Neural crest cell (in vitro differentiated cells): ENCODE measurements at regions not wholly inside any gene's neighbourhood (a gene's known extent, or its start where the extent isn't known, plus 50 kb on each side); places are given as distances from the start of the nearest gene placed in this dataset.
"Not testable (repeated sequence)": the region's sequence is repeated elsewhere in the genome, so short reads cannot be mapped to it uniquely, and the experiment has no call there.

Experiments used
- DNase-seq: peaks from one replicate; pipeline ENCODE4 v3.0.0; 2021; ENCODE audit warnings: low read depth, mixed read lengths, low spot score
- H3K27ac Mint-ChIP-seq: one replicate; pipeline ENCODE4 v1.8.0; 2021; ENCODE audit warnings: mild to moderate bottlenecking, mixed read lengths; ENCODE audit not compliant: unreplicated experiment
- H3K27me3 Mint-ChIP-seq: 2 replicates; pipeline ENCODE4 v1.8.0; 2021; ENCODE audit warnings: low read depth, mild to moderate bottlenecking, mixed read lengths
- H3K36me3 Mint-ChIP-seq: 2 replicates; pipeline ENCODE4 v1.8.0; 2021; ENCODE audit warnings: low read depth, mild to moderate bottlenecking, mixed read lengths
- H3K4me1 Mint-ChIP-seq: 2 replicates; pipeline ENCODE4 v1.8.0; 2021; ENCODE audit warnings: mixed read lengths
- H3K4me3 Mint-ChIP-seq: one replicate; pipeline ENCODE4 v1.8.0; 2021; ENCODE audit warnings: mild to moderate bottlenecking, mixed read lengths
- H3K9me3 Mint-ChIP-seq: 2 replicates; pipeline ENCODE4 v1.8.0; 2021; ENCODE audit warnings: mixed read lengths

DNA sequence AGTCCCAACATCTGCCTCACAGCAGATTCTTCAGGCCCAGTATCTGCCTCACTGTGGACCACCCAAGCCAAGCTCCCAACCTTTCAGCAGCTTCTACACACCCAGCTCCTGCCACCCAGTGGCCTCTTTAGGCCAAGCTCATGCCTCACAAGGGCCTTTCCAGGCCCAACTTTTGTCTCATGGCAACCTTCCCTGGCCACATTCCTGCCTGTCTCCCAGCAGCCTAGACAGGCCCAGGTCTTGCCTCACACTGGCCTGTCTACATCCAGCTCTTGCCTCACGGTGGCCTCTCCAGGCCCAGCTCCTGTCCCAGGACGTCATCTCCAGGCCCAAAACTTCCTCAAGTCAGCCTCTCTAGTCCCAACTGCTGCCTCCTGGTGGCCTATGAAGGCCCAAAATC, 65.0 kb downstream of the CCDC201 start:
- not testable (repeated sequence) for H3K4me1 Mint-ChIP-seq, H3K4me3 Mint-ChIP-seq, H3K36me3 Mint-ChIP-seq, DNase-seq, H3K27ac Mint-ChIP-seq, H3K9me3 Mint-ChIP-seq, H3K27me3 Mint-ChIP-seq

DNA sequence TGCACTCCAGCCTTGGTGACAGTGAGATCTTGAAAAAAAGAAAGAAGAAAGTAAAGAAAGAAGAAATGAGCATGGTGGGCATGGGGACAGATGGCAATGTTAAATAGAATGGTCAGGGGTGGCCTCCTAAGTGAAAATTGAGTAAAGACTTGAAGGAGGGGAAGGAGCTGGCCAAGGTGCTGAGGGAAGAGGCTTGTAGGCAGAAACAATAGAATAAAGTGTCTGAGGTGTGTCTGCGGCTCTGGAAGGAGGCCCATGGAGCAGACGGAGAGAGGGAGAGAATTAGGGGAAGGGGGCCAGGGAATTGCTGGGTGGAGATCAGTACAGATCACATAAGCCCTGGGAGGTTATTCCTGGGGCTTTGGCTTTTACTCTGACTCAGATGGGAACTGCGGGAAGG, 70.7 kb downstream of the CCDC201 start:
- not testable (repeated sequence) for H3K4me3 Mint-ChIP-seq, H3K27me3 Mint-ChIP-seq, H3K9me3 Mint-ChIP-seq, H3K36me3 Mint-ChIP-seq, H3K4me1 Mint-ChIP-seq, DNase-seq
- peak overlapping the region; percentile 35 for H3K27ac Mint-ChIP-seq

DNA sequence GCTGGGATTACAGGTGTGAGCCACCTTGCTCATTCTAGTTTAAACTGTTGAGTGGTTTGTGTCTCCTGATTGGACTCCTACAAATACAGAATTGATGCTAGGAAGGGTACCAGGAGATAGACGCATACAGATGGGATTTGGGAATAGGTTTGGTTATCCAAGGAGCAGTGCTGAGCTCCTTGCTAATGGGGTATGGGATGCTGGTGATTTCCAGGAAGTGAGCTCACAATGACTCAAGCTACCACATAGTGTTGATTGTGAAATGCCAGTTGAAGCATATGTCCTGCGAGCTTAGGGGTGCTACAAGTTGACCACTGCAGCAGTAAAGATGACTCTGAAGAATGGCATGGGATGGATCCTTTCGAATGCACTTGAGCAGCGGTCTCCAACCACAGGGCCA, 75.6 kb downstream of the CCDC201 start:
- not testable (repeated sequence) for H3K4me3 Mint-ChIP-seq, H3K4me1 Mint-ChIP-seq, H3K36me3 Mint-ChIP-seq, H3K27me3 Mint-ChIP-seq, H3K9me3 Mint-ChIP-seq, DNase-seq
- peak overlapping the region; percentile 27 for H3K27ac Mint-ChIP-seq

DNA sequence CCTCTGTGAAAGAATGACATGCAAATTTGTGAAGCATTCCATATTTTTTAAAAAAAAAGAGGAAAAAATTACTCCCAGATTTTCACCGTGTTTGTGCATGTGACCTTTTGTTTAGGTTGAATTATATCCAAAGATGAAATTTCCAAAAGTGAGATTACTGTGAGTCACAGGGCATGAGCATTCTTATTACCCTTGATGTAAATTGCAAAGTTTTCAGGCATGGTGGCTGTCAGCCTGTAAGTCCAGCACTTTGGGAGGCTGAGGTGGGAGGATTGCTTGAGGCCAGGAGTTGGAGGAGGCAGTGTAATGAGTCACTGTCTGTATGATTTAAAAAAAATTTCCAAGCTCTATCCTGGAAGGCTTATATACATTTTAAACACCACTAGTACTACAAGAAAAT, 83.2 kb downstream of the CCDC201 start:
- not testable (repeated sequence) for H3K4me1 Mint-ChIP-seq, H3K36me3 Mint-ChIP-seq, DNase-seq, H3K27ac Mint-ChIP-seq, H3K4me3 Mint-ChIP-seq, H3K27me3 Mint-ChIP-seq, H3K9me3 Mint-ChIP-seq

DNA sequence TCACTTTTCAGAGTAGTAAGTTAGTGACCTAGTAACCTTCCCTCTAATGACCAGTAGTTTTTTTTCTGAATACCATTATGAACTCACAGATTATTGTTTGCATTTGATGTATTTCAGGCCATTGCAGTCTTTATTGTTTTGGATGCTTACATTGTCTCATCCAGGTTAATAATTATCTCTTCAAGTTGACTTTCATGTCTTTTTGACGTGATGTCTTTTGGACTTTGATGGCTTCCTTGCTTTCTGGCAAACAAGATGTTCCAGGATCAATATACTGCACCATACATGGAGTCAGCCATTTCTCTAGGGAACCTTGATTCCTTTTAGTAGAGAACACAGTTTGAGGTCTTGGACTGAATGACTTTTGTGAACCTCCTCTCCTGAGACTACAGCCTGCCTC, 87.2 kb downstream of the CCDC201 start:
- not testable (repeated sequence) for H3K27me3 Mint-ChIP-seq, H3K4me3 Mint-ChIP-seq, H3K9me3 Mint-ChIP-seq, DNase-seq, H3K27ac Mint-ChIP-seq, H3K36me3 Mint-ChIP-seq, H3K4me1 Mint-ChIP-seq

DNA sequence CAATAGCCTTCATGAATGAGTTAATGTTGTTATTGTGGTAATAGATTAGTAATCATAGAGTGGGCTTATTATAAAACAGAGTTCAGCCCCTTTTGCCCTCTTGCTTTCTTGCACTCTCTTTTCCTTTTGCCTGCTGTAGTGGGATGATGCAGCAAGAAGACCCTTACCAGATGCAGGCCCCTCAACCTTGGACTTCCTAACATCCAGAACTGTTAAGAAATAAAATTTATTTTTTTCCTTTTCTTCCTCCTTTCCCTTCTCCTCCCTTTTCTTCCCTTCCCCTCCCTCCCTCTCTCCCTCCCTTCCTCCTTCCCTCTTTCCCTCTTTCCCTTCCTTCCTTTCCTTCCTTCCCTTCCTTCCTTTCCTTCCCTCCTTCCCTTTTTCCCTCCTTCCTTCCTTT, 88.1 kb downstream of the CCDC201 start:
- H3K4me1 Mint-ChIP-seq, H3K9me3 Mint-ChIP-seq, H3K4me3 Mint-ChIP-seq, DNase-seq, H3K27me3 Mint-ChIP-seq, H3K36me3 Mint-ChIP-seq, H3K27ac Mint-ChIP-seq: not testable (repeated sequence)
